Smooth muscle cell (in vitro differentiated cells): ENCODE measurements at regions not wholly inside any gene's neighbourhood (a gene's known extent, or its start where the extent isn't known, plus 50 kb on each side); places are given as distances from the start of the nearest gene placed in this dataset.

Source experiments
- DNase-seq: peaks from one replicate; lab custom pipeline; 2025; ENCODE audit not compliant: unreplicated experiment; lab: John Stamatoyannopoulos, UW
- H2AFZ ChIP-seq: fragments of 200-600 bp; sonication (generic); 2 replicates; pipeline ENCODE4 v1.6.0; 2016; ENCODE audit warnings: antibody characterized with exemption, low read depth, mild to moderate bottlenecking
- H3F3A ChIP-seq: fragments of 200-600 bp; sonication (generic); 2 replicates; pipeline ENCODE4 v1.6.0; 2017; ENCODE audit warnings: antibody characterized with exemption, low read depth
- H3K27ac ChIP-seq: fragments of 200-600 bp; sonication (generic); 2 replicates; pipeline ENCODE4 v1.5.1; 2016; ENCODE audit warnings: low read depth, mild to moderate bottlenecking
- H3K27me3 ChIP-seq: fragments of 200-600 bp; sonication (generic); 2 replicates; pipeline ENCODE4 v1.6.1; 2016; ENCODE audit warnings: low read depth, mild to moderate bottlenecking
- H3K36me3 ChIP-seq: fragments of 200-600 bp; sonication (generic); 2 replicates; pipeline ENCODE4 v1.5.1; 2016; ENCODE audit warnings: low read depth
- H3K4me1 ChIP-seq: fragments of 200-600 bp; sonication (generic); 2 replicates; pipeline ENCODE4 v1.5.1; 2016; ENCODE audit warnings: low read depth
- H3K4me2 ChIP-seq: fragments of 200-600 bp; sonication (generic); 2 replicates; pipeline ENCODE4 v1.6.0; 2016; ENCODE audit warnings: mild to moderate bottlenecking
- H3K4me3 ChIP-seq: fragments of 200-600 bp; sonication (generic); 2 replicates; pipeline ENCODE4 v1.5.1; 2016; ENCODE audit warnings: mild to moderate bottlenecking
- H3K79me2 ChIP-seq: fragments of 200-600 bp; sonication (generic); 2 replicates; pipeline ENCODE4 v1.6.0; 2016; ENCODE audit warnings: low read depth, mild to moderate bottlenecking
- H3K9ac ChIP-seq: fragments of 200-600 bp; sonication (generic); 2 replicates; pipeline ENCODE4 v1.6.0; 2016; ENCODE audit warnings: low read depth
- H3K9me3 ChIP-seq: fragments of 200-600 bp; sonication (generic); replicated peaks from 2 replicates; pipeline ENCODE4 v1.5.1; 2016; ENCODE audit warnings: low read depth
- H4K20me1 ChIP-seq: fragments of 200-600 bp; sonication (generic); 2 replicates; pipeline ENCODE4 v1.6.0; 2016; ENCODE audit warnings: low read depth
- WGBS: methylation state at CpG from one replicate; pipeline ENCODE4 v1.1.7; 2016; ENCODE audit warnings: low lambda C conversion rate; 5-methylcytosine and 5-hydroxymethylcytosine counted together
- TF ChIP-seq, protein P1 (sequence below): fragments of 200-600 bp; sonication (generic); IDR thresholded peaks from 2 replicates; pipeline ENCODE4 v1.5.1; 2017; ENCODE audit warnings: borderline replicate concordance, mild to moderate bottlenecking, antibody characterized with exemption; ENCODE audit not compliant: insufficient read depth, poor library complexity, severe bottlenecking

DNA sequence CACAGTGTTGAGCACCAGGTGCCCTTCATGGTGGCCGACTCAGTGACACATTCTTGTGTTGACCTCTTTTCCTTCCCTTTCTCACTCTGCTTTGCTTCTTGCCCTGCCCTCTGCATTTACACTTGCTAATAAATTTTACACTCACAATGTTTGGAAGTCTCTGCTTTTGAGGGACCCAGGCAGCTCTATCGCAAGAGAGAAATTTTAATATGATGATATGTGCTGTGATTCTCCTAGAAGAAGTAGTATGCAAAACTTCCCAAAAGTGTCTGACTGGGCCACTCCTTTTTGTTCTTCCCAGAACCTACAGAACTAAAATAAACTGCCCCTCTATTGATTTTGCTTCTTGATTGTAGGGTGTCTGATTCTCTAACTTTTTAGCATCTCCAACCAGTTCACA is 135.0 kb downstream of the IRS1 start:
- 92% methylated on average over 2 of the region's 2 CpGs for WGBS
- peaks cover 5% of the 10 kb centered on the region for H3K4me1 ChIP-seq
- no peak overlapping the region for H3K9ac ChIP-seq
- TF ChIP-seq, protein P1, sequence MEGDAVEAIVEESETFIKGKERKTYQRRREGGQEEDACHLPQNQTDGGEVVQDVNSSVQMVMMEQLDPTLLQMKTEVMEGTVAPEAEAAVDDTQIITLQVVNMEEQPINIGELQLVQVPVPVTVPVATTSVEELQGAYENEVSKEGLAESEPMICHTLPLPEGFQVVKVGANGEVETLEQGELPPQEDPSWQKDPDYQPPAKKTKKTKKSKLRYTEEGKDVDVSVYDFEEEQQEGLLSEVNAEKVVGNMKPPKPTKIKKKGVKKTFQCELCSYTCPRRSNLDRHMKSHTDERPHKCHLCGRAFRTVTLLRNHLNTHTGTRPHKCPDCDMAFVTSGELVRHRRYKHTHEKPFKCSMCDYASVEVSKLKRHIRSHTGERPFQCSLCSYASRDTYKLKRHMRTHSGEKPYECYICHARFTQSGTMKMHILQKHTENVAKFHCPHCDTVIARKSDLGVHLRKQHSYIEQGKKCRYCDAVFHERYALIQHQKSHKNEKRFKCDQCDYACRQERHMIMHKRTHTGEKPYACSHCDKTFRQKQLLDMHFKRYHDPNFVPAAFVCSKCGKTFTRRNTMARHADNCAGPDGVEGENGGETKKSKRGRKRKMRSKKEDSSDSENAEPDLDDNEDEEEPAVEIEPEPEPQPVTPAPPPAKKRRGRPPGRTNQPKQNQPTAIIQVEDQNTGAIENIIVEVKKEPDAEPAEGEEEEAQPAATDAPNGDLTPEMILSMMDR, result no peak
- H3K4me3 ChIP-seq, result no peak overlapping the region
- no peak overlapping the region for H3K27ac ChIP-seq
- H4K20me1 ChIP-seq, result no peaks in the 10 kb centered on the region
- no peaks in the 10 kb centered on the region for H3K9me3 ChIP-seq
- H3K27me3 ChIP-seq, result no peaks in the 10 kb centered on the region
- H3F3A ChIP-seq, result no peaks in the 10 kb centered on the region
- H3K4me2 ChIP-seq, result no peak overlapping the region
- H3K79me2 ChIP-seq, result no peaks in the 10 kb centered on the region
- H2AFZ ChIP-seq, result no peak overlapping the region
- no peak for DNase-seq
- no peaks in the 10 kb centered on the region for H3K36me3 ChIP-seq

DNA sequence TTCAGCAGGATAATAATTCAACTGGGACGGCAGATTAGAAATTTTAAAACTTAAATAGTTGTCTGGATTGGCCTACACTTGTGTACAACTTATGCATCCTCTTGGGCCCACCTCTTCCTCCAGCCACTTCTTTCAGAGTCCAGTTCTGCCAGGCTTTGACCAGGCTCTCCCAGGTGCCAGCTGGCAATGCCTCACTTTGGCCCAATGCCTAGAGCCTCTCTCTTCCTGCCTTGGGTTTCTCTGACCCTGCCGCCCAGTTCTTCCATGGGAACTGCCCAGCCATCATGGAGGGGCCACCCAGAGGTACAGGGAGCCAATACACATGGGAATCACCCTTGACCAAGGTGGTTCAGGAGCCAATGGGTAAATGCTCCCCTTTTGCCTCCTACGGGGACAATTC is 135.5 kb downstream of the IRS1 start:
- no peak overlapping the region for H3K4me2 ChIP-seq
- no peak overlapping the region for H3K4me3 ChIP-seq
- no peak overlapping the region for H3K9ac ChIP-seq
- no peaks in the 10 kb centered on the region for H3K79me2 ChIP-seq
- DNase-seq, result no peak
- TF ChIP-seq, protein P1, result no peak
- H3F3A ChIP-seq, result no peaks in the 10 kb centered on the region
- 99% methylated on average over 3 of the region's 3 CpGs for WGBS
- H3K36me3 ChIP-seq, result no peaks in the 10 kb centered on the region
- H3K4me1 ChIP-seq, result peaks cover 5% of the 10 kb centered on the region
- H3K27ac ChIP-seq, result no peak overlapping the region
- H3K27me3 ChIP-seq, result no peaks in the 10 kb centered on the region
- H4K20me1 ChIP-seq, result no peaks in the 10 kb centered on the region
- no peak overlapping the region for H2AFZ ChIP-seq
- H3K9me3 ChIP-seq, result no peaks in the 10 kb centered on the region

DNA sequence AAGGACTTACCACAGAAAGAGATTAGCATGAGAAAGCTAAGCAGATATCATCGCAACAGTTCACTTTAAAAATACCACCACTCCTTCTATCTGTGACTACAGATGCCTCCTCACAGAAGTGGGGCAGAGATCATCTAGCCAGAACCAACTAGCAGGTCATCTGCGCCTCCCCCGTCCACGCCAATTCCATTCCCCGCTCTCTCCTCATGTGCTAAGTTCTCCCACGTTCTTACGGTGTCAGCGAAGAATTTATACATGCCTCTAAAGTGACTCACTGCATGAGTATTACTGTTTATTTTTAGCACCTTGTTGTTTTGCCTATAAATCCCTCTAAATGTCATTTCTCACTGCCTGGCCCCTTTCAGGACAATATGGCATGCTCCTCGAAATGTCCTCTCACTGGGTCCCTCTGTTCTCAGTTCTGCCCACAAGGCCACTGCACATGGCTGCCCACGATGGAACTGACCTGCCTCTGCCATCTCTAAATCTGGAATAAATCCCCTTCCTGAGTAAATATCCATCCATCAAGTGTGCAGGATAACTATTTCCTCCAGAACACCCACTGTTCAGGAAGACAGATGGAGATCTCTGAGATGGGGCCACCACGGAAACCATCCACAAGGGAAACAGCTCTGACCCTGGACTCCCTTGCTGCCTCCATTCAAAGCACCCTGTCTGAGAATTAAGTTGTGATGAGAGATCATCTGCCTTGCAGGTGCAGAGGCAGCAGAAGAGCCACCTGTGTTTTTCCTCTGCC is 137.7 kb downstream of the IRS1 start:
- TF ChIP-seq, protein P1, result no peak
- Histone ChIP-seq H2AFZ (no peak overlapping the region), H3F3A (no peaks in the 10 kb centered on the region), H3K79me2 (no peaks in the 10 kb centered on the region), H3K9ac (no peak overlapping the region), H3K27ac (peak overlapping the region; percentile 59), H3K4me1 (peaks cover 9% of the 10 kb centered on the region), H3K27me3 (no peaks in the 10 kb centered on the region), H3K4me3 (no peak overlapping the region), H3K36me3 (no peaks in the 10 kb centered on the region), H3K9me3 (no peaks in the 10 kb centered on the region), H3K4me2 (peak overlapping the region; percentile 23), H4K20me1 (no peaks in the 10 kb centered on the region)
- DNase-seq, result no peak
- WGBS, result 18% methylated on average over 11 of the region's 11 CpGs

DNA sequence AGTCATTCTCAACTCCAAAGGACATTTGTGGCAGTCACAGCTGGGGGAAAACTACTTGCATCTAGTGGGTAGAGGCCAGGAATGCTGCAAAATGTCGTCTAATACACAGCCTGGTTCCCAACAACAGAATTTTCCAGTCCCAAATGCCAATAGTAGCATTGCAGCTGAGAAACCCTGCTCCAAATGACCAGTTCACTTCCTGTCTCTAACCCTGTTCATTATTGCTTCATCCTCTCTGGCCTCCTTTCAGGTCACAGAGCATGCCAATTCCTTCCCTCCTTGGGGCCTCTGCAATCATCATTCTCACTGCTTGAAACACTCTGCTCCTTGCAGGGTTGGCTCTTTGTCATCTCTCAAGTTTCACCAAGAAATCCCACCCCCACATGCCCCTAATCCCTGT is 139.1 kb downstream of the IRS1 start:
- Histone ChIP-seq H3K4me2 (peak overlapping the region; percentile 29), H3K27ac (no peak overlapping the region), H3K36me3 (no peaks in the 10 kb centered on the region), H2AFZ (peak overlapping the region; percentile 69), H3K4me1 (peaks cover 16% of the 10 kb centered on the region), H3K4me3 (no peak overlapping the region), H4K20me1 (no peaks in the 10 kb centered on the region), H3F3A (no peaks in the 10 kb centered on the region), H3K27me3 (no peaks in the 10 kb centered on the region), H3K79me2 (no peaks in the 10 kb centered on the region), H3K9me3 (no peaks in the 10 kb centered on the region), H3K9ac (no peak overlapping the region)
- DNase-seq, result no peak
- WGBS, result 30% methylated on average over 1 of the region's 1 CpG
- TF ChIP-seq, protein P1, result no peak
